Transverse colon (tissue), 4 donors: ENCODE measurements at regions not wholly inside any gene's neighbourhood (a gene's known extent, or its start where the extent isn't known, plus 50 kb on each side); places are given as distances from the start of the nearest gene placed in this dataset.

Experiments used
- CTCF ChIP-seq, 5 experiments: fragments of 200-600 bp in 3 of 5; fragments of 450-650 bp in 2 of 5; sonication (generic) in 3 of 5; IDR thresholded peaks; 1 replicate in 2 of 5; 2 replicates in 3 of 5; pipeline ENCODE4 v1.5.1; 2016 to 2017; ENCODE audit warnings: antibody characterized with exemption in 5 of 5, inconsistent platforms in 3 of 5, mild to moderate bottlenecking in 2 of 5, moderate library complexity in 1 of 5
- EP300 ChIP-seq: sonication (generic); formaldehyde crosslinking; IDR thresholded peaks from one replicate; pipeline ENCODE4 v1.6.1; 2017; ENCODE audit warnings: antibody characterized with exemption, low read depth
- POLR2A ChIP-seq: fragments of 450-650 bp; IDR thresholded peaks from one replicate; pipeline ENCODE4 v1.6.1; 2016; ENCODE audit warnings: antibody characterized with exemption, mild to moderate bottlenecking, moderate library complexity
- POLR2AphosphoS5 ChIP-seq, 3 donors: sonication (generic); formaldehyde crosslinking; IDR thresholded peaks; one replicate each; pipeline ENCODE4 v1.6.1; 2016; ENCODE audit warnings: antibody characterized with exemption in 3 of 3

GRCh38 chr4:127165971-127166370 is 466.8 kb upstream of the INTU start:
- no peak for TF ChIP-seq EP300
- no peak for TF ChIP-seq POLR2A
- TF ChIP-seq CTCF (IDR thresholded peaks at IDR 0.05): no peak
- no peak for TF ChIP-seq POLR2AphosphoS5 (IDR thresholded peaks at IDR 0.05)
